ENCODE measurements at regions not wholly inside any gene's neighbourhood (a gene's known extent, or its start where the extent isn't known, plus 50 kb on each side); places are given as distances from the start of the nearest gene placed in this dataset.

DNA sequence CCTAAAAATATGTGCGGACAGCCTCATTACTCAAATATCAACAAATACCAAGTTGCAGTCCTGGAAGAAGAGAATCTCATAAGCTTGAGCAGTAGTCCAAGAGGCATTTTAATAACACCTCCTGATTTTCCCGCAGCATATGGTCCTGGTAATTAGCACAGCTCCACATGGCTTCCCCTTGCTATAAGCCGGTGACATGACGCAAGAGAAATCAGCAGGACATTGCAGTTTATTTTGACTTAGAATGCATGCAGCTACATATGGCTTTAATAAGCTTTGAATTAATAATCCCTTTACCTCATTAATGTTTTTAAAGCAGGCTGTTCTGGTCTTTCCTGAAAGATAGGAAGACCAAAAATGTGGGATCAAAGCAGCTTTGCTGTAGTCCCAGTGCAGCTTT lies 137.6 kb downstream of the RAMP3 start:
- H3K27me3 Mint-ChIP-seq (ENCODE audit: insufficient read depth, unreplicated experiment) = peaks cover 13% of the 10 kb centered on the region

DNA sequence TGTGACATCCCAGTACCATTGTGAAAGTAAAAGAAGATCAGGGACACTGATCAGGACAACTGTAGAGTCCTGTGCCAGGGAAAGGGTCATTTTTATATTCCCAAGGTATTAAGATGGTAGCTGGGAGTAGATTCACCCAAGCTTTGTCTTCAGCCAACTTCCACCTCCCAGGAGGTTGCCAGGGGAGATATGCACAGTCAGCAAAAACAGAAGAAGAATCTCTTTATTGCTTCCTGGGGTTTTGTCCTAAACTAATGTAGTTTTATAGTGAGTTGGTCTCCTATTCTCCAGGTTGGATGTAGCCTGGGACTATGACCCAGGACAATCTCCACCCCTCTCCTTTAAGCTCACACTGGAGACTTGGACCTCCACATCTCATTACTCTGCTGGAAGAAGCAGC lies 139.2 kb downstream of the RAMP3 start:
- no peak overlapping the region for H3K4me3 Mint-ChIP-seq (ENCODE audit: unreplicated experiment)
- no TSS peak for BruUV-seq (replicated peaks)
- no peaks in the 10 kb centered on the region for H3K4me1 Mint-ChIP-seq (ENCODE audit: low read depth, unreplicated experiment)
- H3K36me3 Mint-ChIP-seq (ENCODE audit: insufficient read depth, unreplicated experiment) = no peaks in the 10 kb centered on the region
- H3K36me3 ChIP-seq (ENCODE audit: control insufficient read depth, insufficient read depth, low read length) = no peaks in the 10 kb centered on the region
- no peaks in the 10 kb centered on the region for H3K27me3 ChIP-seq (replicated peaks; ENCODE audit: control insufficient read depth, insufficient read depth, low read length)
- no peaks in the 10 kb centered on the region for H3K9me3 Mint-ChIP-seq (ENCODE audit: unreplicated experiment)
- H3K27ac Mint-ChIP-seq (ENCODE audit: unreplicated experiment) = no peak overlapping the region
- intact Hi-C loops (cut with micrococcal nuclease; ENCODE audit: unreplicated experiment) = no loop called here
- no peak overlapping the region for H3K4me3 ChIP-seq (ENCODE audit: low read depth, low read length)
- DNase-seq = no peak
- H3K27me3 Mint-ChIP-seq (ENCODE audit: insufficient read depth, unreplicated experiment) = peaks cover 20% of the 10 kb centered on the region
- no peaks in the 10 kb centered on the region for H3K4me1 ChIP-seq
- CTCF ChIA-PET = no interaction called here
- H3K9me3 ChIP-seq = 0 out of 2 replicates have a peak, but pooled peaks cover 3% of the 10 kb centered on the region
- POLR2A ChIA-PET = no interaction called here
- TF ChIP-seq CTCF (IDR thresholded peaks at IDR 0.05; ENCODE audit: insufficient read depth in 1 of 2, low read depth in 1 of 2, low read length in 1 of 2, severe bottlenecking in 1 of 2, unreplicated experiment in 1 of 2) = no peak

More for the DNA sequence above, 137.6 kb downstream of the RAMP3 start:
- Histone ChIP-seq H3K4me1 (no peaks in the 10 kb centered on the region), H3K36me3 (ENCODE audit: control insufficient read depth, insufficient read depth, low read length) (no peaks in the 10 kb centered on the region), H3K27me3 (replicated peaks; ENCODE audit: control insufficient read depth, insufficient read depth, low read length) (no peaks in the 10 kb centered on the region), H3K4me3 (ENCODE audit: low read depth, low read length) (no peak overlapping the region), H3K9me3 (0 out of 2 replicates have a peak, but pooled peaks cover 2% of the 10 kb centered on the region)
- ChIA-PET CTCF (no interaction called here), POLR2A (no interaction called here)
- intact Hi-C loops (cut with micrococcal nuclease; ENCODE audit: unreplicated experiment) = no loop called here
- Mint-ChIP-seq H3K36me3 (ENCODE audit: insufficient read depth, unreplicated experiment) (no peaks in the 10 kb centered on the region), H3K4me3 (ENCODE audit: unreplicated experiment) (no peak overlapping the region), H3K9me3 (ENCODE audit: unreplicated experiment) (no peaks in the 10 kb centered on the region), H3K4me1 (ENCODE audit: low read depth, unreplicated experiment) (no peaks in the 10 kb centered on the region), H3K27ac (ENCODE audit: unreplicated experiment) (no peak overlapping the region)
- DNase-seq = no peak
- BruUV-seq (replicated peaks) = no TSS peak
- no peak for TF ChIP-seq CTCF (IDR thresholded peaks at IDR 0.05; ENCODE audit: insufficient read depth in 1 of 2, low read depth in 1 of 2, low read length in 1 of 2, severe bottlenecking in 1 of 2, unreplicated experiment in 1 of 2)

DNA sequence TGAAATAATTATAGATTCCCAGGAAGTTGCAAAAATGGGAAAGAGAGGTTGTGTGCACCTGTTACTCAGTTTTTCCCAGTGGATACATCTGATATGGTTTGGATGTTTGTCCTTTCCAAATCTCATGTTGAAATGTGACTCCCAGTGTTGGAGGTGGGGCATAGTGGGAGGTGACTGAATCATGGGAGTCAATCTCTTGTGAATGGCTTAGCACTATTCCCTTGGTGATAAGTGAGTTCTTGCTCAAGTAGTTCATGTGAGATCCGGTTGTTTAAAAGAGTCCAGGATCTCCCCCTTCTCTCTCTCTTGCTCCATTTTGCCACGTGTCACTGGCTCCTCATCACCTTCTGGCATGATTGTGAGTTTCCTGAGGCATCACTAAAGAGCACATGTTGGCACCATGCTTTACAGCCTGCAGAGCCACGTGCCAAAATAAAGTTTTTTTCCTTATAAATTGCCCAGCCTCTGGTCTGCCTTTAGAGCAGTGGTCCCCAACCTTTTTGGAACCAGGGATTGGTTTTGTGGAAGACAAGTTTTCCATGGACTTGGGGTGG lies 149.2 kb downstream of the RAMP3 start:
- no peaks in the 10 kb centered on the region for H3K4me1 Mint-ChIP-seq (ENCODE audit: low read depth, unreplicated experiment)
- Histone ChIP-seq H3K27me3 (replicated peaks; ENCODE audit: control insufficient read depth, insufficient read depth, low read length) (no peaks in the 10 kb centered on the region), H3K36me3 (ENCODE audit: control insufficient read depth, insufficient read depth, low read length) (no peaks in the 10 kb centered on the region), H3K9me3 (no peaks in the 10 kb centered on the region; the same call in 1 of the 2 replicates), H3K4me1 (no peaks in the 10 kb centered on the region), H3K4me3 (ENCODE audit: low read depth, low read length) (no peak overlapping the region)
- no peak for DNase-seq
- no peak overlapping the region for H3K4me3 Mint-ChIP-seq (ENCODE audit: unreplicated experiment)
- H3K27me3 Mint-ChIP-seq (ENCODE audit: insufficient read depth, unreplicated experiment) = peaks cover 16% of the 10 kb centered on the region
- BruUV-seq (replicated peaks) = no TSS peak
- peaks cover 12% of the 10 kb centered on the region for H3K9me3 Mint-ChIP-seq (ENCODE audit: unreplicated experiment)
- ChIA-PET POLR2A (no interaction called here), CTCF (no interaction called here)
- intact Hi-C loops (cut with micrococcal nuclease; ENCODE audit: unreplicated experiment) = no loop called here
- no peaks in the 10 kb centered on the region for H3K36me3 Mint-ChIP-seq (ENCODE audit: insufficient read depth, unreplicated experiment)
- TF ChIP-seq CTCF (IDR thresholded peaks at IDR 0.05; ENCODE audit: insufficient read depth in 1 of 2, low read depth in 1 of 2, low read length in 1 of 2, severe bottlenecking in 1 of 2, unreplicated experiment in 1 of 2) = no peak
- no peak overlapping the region for H3K27ac Mint-ChIP-seq (ENCODE audit: unreplicated experiment)

Data from Caco-2 (cell line).